Natural killer cell (primary cell): ENCODE measurements at regions not wholly inside any gene's neighbourhood (a gene's known extent, or its start where the extent isn't known, plus 50 kb on each side); places are given as distances from the start of the nearest gene placed in this dataset.
A peak's percentile ranks its signal among the peaks of the same experiment; 100 is the strongest.

ENCODE experiments used
- ATAC-seq, 3 donors: fragments of 150-1000 bp in 2 of 3; fragments of 200-7000 bp in 1 of 3; cut with Tn5 transposase; 1 replicate in 1 of 3; 2 replicates in 2 of 3; pipeline ENCODE4 v1.10.0; 2021; ENCODE audit warnings: mild to moderate bottlenecking in 2 of 3, moderate library complexity in 2 of 3
- DNase-seq, 2 donors: peaks; one replicate each; pipeline versions ENCODE4 v3.0.0 to v3.0.0-alpha.2; 2013 to 2021; ENCODE audit warnings: mixed read lengths in 1 of 2
- H3K27ac ChIP-seq: one replicate; pipeline ENCODE4 v1.5.1; 2013; ENCODE audit warnings: mild to moderate bottlenecking, low read length
- H3K27me3 ChIP-seq: one replicate; pipeline ENCODE4 v1.6.1; 2013; ENCODE audit warnings: low read length; ENCODE audit not compliant: control insufficient read depth, insufficient read depth
- H3K36me3 ChIP-seq: one replicate; pipeline ENCODE4 v1.6.1; 2013; ENCODE audit warnings: low read length; ENCODE audit not compliant: control insufficient read depth, insufficient read depth
- H3K4me1 ChIP-seq: one replicate; pipeline ENCODE4 v1.6.1; 2013; ENCODE audit warnings: low read length; ENCODE audit not compliant: control insufficient read depth, insufficient read depth
- H3K4me3 ChIP-seq: one replicate; pipeline ENCODE4 v1.5.1; 2013; ENCODE audit warnings: low read length
- H3K9me3 ChIP-seq: one replicate; pipeline ENCODE4 v1.6.1; 2013; ENCODE audit warnings: low read length; ENCODE audit not compliant: control insufficient read depth, insufficient read depth
- H3K27ac Mint-ChIP-seq, 2 donors: one replicate each; pipeline ENCODE4 v1.8.0; 2022; ENCODE audit warnings: mild to moderate bottlenecking in 2 of 2, mixed read lengths in 2 of 2, moderate library complexity in 1 of 2
- H3K27me3 Mint-ChIP-seq, 2 donors: one replicate each; pipeline ENCODE4 v1.8.0; 2022; ENCODE audit warnings: low read depth in 2 of 2, mixed read lengths in 2 of 2
- H3K36me3 Mint-ChIP-seq: one replicate; pipeline ENCODE4 v1.8.0; 2022; ENCODE audit warnings: mixed read lengths
- H3K4me1 Mint-ChIP-seq, 2 donors: one replicate each; pipeline ENCODE4 v1.8.0; 2022; ENCODE audit warnings: mixed read lengths in 2 of 2
- H3K4me3 Mint-ChIP-seq: one replicate; pipeline ENCODE4 v1.8.0; 2022; ENCODE audit warnings: mild to moderate bottlenecking, moderate library complexity, mixed read lengths
- H3K9me3 Mint-ChIP-seq, 2 donors: one replicate each; pipeline ENCODE4 v1.8.0; 2022; ENCODE audit warnings: mixed read lengths in 2 of 2
- WGBS: methylation state at CpG from one replicate; pipeline ENCODE4 v1.1.7; 2013; ENCODE audit warnings: missing lambda C conversion rate; ENCODE audit not compliant: insufficient coverage; 5-methylcytosine and 5-hydroxymethylcytosine counted together
- intact Hi-C: fragments of 100-400 bp; cut with micrococcal nuclease; formaldehyde crosslinking; loops from one replicate; pipeline ENCODE4 v1.14.2; 2022
- TF ChIP-seq, protein P1 (sequence below): fragments of 200-600 bp; IDR thresholded peaks from one replicate; pipeline ENCODE4 v1.8.0; 2022; ENCODE audit warnings: antibody characterized with exemption

DNA sequence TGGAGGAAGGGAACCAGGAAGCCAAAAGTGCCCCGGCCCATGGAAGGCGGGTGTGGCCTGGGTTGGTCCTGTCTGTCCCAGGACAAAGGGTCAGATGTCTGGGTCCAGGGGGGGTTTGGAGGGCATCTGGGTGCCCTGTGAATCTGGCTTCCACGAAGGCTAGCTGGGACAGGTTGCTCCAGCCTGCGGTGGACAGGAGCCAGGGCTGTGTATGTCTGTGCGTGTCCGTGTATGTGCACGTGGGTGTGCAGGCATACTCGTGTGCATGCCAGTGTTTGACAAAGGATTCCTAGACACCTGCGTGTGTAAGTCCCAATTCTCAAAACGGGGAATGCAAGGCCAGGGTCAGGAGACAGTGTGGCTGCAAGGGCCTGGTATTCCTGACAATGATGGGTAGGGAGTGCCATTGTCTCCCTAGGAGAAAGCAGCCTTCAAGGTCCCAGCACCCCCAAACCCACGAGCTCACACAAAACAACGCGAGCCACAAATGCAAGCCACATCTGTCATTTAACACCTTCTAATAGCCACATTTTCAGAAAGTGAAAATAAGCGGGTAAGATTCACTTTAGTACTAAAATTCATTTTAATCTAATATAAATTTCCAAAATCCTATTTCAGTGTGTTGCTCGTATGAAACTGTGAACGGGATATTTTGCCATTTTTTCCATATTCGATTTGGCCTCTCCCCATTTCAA, 78.4 kb upstream of the WNT7B start:
- ATAC-seq (peak in 1 of 3 donors; percentile 20), DNase-seq (no peak)
- Histone ChIP-seq H3K27me3 (no peaks in the 10 kb centered on the region), H3K36me3 (peaks cover 2% of the 10 kb centered on the region), H3K4me1 (peaks cover 71% of the 10 kb centered on the region), H3K27ac (peak overlapping the region; percentile 64), H3K4me3 (no peak overlapping the region), H3K9me3 (no peaks in the 10 kb centered on the region)
- TF ChIP-seq, protein P1, sequence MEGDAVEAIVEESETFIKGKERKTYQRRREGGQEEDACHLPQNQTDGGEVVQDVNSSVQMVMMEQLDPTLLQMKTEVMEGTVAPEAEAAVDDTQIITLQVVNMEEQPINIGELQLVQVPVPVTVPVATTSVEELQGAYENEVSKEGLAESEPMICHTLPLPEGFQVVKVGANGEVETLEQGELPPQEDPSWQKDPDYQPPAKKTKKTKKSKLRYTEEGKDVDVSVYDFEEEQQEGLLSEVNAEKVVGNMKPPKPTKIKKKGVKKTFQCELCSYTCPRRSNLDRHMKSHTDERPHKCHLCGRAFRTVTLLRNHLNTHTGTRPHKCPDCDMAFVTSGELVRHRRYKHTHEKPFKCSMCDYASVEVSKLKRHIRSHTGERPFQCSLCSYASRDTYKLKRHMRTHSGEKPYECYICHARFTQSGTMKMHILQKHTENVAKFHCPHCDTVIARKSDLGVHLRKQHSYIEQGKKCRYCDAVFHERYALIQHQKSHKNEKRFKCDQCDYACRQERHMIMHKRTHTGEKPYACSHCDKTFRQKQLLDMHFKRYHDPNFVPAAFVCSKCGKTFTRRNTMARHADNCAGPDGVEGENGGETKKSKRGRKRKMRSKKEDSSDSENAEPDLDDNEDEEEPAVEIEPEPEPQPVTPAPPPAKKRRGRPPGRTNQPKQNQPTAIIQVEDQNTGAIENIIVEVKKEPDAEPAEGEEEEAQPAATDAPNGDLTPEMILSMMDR = no peak
- intact Hi-C loops = loop anchor here (2.0 to 10.0 kb wide), 2 partner anchors 19 to 229 kb away; no protein-coding TSS in a partner anchor
- H3K9me3 Mint-ChIP-seq = no peaks in the 10 kb centered on the region
- peaks cover 52 to 54% of the 10 kb centered on the region in 2 donors for H3K4me1 Mint-ChIP-seq
- no peaks in the 10 kb centered on the region for H3K27me3 Mint-ChIP-seq
- WGBS = 66% methylated on average over 17 of the region's 17 CpGs
- peak overlapping the region; percentile 97 for H3K4me3 Mint-ChIP-seq
- H3K36me3 Mint-ChIP-seq = no peaks in the 10 kb centered on the region
- peak overlapping the region; percentile 81 to 93 for H3K27ac Mint-ChIP-seq

DNA sequence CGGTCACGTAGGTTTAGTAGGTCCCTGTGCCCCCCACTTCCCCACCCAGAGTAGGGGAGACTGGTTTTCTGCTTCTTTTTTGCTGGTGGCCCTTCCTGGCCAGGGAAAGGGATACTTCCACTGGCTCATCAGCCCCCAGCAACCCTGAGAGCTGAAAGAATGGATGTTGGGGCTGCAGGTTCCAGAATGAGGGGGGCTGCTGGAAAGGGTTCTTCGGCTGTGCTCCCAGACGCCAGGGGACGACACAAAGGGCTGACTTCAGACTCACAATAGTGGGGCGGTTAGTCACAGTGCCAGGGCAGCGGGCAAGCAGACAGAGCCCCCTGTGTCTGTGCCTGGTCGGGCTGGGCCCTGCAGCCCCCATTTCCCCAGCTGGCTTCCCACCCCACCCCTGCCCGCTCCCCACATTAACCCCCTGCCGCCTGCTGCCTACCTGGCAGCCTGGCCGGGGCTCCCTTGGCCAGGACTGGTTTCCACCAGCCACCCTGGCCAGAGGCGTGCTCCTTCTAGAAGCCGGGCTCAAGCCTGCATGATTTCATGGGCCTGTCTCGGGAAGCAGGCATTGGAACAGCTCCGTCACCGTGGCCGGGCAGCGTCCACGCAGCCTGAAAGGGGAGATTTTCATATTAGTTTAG, 79.1 kb upstream of the WNT7B start:
- DNase-seq (no peak), ATAC-seq (no peak)
- Mint-ChIP-seq H3K4me3 (no peak overlapping the region), H3K27me3 (no peaks in the 10 kb centered on the region), H3K36me3 (no peaks in the 10 kb centered on the region), H3K4me1 (peaks cover 45 to 47% of the 10 kb centered on the region in 2 donors), H3K9me3 (no peaks in the 10 kb centered on the region), H3K27ac (peak overlapping the region; percentile 87 to 93)
- Histone ChIP-seq H3K9me3 (no peaks in the 10 kb centered on the region), H3K4me3 (no peak overlapping the region), H3K36me3 (peaks cover 2% of the 10 kb centered on the region), H3K4me1 (peaks cover 67% of the 10 kb centered on the region), H3K27me3 (no peaks in the 10 kb centered on the region), H3K27ac (peak overlapping the region; percentile 2)
- TF ChIP-seq, protein P1 = no peak
- 94% methylated on average over 17 of the region's 19 CpGs for WGBS
- intact Hi-C loops = loop anchor here (2.0 to 10.0 kb wide), 2 partner anchors 19 to 229 kb away; no protein-coding TSS in a partner anchor

- Histone ChIP-seq H3K4me3 (no peak overlapping the region), H3K27me3 (no peaks in the 10 kb centered on the region), H3K27ac (no peak overlapping the region), H3K36me3 (peaks cover 2% of the 10 kb centered on the region), H3K9me3 (no peaks in the 10 kb centered on the region), H3K4me1 (peaks cover 61% of the 10 kb centered on the region)
- Mint-ChIP-seq H3K9me3 (no peaks in the 10 kb centered on the region), H3K27me3 (no peaks in the 10 kb centered on the region), H3K4me1 (peaks cover 39 to 40% of the 10 kb centered on the region in 2 donors), H3K4me3 (no peak overlapping the region), H3K36me3 (no peaks in the 10 kb centered on the region), H3K27ac (peak overlapping the region; percentile 87 to 89)
- intact Hi-C loops = loop anchor here (10.0 kb wide), 1 partner anchor 228 kb away; no protein-coding TSS in a partner anchor
- no peak for DNase-seq
- 96% methylated on average over 4 of the region's 9 CpGs for WGBS
- no peak for ATAC-seq
- TF ChIP-seq, protein P1 = no peak
Observed at GRCh38 chr22:46056546-46057245, 79.7 kb upstream of the WNT7B start.
